EL (cell line): ENCODE measurements at regions not wholly inside any gene's neighbourhood (a gene's known extent, or its start where the extent isn't known, plus 50 kb on each side); places are given as distances from the start of the nearest gene placed in this dataset.
"Not testable (repeated sequence)": the region's sequence is repeated elsewhere in the genome, so short reads cannot be mapped to it uniquely, and the experiment has no call there.

Experiments
- DNase-seq: peaks from one replicate; pipeline ENCODE4 v3.0.0-alpha.2; 2016

DNA sequence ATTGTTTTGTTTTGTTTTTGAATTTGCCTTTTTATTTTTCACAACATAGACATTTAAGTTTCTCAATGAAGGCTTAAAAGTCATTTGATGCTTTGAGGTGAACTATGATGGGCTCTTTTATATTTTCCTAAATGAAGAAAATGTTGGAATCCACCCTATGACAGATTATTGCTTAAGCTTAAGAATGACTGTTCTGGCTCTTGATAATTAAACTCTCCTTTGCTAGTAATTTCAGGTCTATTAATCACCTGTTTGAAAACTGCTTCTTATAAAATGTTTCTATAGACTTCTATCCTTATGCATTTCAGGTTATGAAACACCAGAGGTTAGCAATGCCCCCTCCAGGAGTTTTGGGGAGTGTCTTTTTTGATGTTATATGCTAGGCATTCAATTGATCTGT, 424.1 kb upstream of the DYNLRB2 start:
- no peak for DNase-seq

DNA sequence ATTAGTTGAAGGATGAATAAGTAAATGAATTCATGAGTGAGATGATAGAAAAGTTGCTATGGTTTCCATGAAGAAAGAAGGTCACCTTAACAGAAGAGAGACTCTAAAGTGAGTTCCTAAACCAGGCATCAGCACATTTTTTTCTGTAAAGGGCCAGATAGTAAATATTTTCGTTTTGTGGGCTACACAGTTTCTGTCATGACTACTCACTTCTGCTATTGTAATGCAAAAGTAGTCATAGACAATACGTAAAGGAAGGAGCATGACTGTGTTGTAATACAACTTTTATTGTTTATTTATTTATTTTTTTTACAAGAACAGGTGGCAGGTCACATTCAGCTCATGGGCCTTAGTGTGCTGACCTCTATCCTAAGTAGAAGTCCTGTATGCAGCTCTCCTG, 426.1 kb upstream of the DYNLRB2 start:
- no peak for DNase-seq

DNA sequence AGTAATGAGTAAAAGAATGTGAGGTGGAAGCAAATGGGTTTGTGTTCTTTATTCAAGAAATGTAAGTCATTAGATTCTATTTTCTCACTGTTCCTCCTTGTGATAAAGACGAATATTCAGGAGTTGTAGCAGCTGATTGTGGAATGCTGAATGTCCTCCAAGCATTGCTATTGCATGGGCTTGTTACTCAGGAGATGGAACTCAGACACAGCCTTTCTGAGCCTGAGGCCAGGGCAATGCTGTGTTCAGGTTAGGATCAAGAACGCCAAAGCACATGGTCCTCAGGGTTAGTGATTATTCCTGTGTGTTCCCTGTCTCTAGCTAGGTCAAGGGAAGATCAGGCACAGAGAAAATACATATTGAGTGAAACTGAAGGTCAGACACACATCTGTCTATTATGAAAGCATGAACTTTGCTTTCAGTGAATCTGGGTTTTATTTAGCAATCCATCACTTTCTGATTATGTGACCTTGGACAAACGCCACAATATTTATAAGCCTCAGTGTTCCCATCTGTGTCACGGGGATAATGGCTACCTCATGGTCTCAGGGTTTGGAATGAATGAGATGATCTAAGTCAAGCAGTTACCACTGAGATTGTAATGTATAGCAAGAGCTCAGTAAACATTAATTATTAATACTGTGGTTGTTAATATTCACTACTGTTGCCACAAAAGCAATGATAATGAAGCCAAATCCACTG, 426.8 kb upstream of the DYNLRB2 start:
- DNase-seq: no peak

DNA sequence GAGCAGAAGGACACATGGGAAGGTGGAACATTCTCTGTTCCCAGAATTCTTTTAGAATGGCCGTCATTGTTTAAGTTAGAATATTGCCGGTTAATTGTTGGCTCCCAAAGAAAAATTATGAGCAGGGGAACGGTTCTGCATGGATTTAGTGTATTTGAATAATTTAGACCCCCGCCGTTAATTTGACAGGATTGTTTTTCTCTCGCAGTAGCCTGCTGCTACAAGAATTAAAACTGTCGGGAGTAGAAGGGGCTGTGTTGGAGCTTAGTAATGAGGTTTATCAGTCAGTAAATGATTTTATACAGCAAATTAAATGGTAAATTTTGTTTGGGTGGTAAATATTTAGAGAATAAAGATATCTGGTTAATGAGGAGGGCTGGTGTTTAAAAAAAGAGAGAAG, 431.2 kb upstream of the DYNLRB2 start:
- no peak for DNase-seq

DNA sequence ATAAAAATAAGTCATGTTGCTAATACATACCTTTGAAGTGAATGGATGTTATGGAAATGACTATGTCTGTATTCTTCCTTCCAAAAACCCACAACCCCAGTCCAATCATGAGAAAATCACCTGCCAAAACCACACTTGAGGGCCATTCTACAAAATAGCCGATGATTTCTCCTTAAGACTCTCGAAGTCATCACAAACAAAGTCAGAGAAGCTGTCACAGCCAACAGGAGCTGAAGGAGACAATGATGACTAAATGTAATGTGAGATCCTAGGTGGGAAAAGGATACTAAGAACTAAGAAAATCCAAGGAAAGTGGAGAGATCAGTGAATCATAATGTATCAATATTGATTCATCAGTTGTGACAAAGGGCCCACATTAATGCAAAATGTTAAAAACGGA, 432.9 kb upstream of the DYNLRB2 start:
- peak; percentile 8 for DNase-seq

DNA sequence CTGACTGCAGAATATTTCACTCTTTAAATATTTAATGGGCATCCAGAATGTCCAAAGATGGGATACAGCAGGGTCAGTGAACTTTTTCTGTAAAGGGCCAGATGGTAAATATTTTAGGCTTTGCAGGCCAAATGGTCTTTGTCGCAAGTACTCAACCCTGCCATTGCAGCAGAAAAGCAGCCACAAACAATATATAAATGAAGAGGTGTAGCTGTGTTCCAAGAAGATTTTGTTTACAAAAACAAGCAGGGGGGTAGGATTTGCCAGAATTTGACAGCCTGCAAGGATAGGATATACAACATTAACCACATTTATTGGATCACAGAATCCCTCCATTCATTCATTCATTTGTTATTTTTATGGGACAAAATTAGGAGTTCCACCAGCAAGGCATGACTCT, 435.0 kb upstream of the DYNLRB2 start:
- no peak for DNase-seq

GRCh38 chr16:80105160-80105559, 435.6 kb upstream of the DYNLRB2 start:
- DNase-seq: peak; percentile 45

GRCh38 chr16:80104401-80104800, 436.4 kb upstream of the DYNLRB2 start:
- DNase-seq: no peak

- no peak for DNase-seq
Observed at GRCh38 chr16:80103463-80103862, 437.3 kb upstream of the DYNLRB2 start.

DNA sequence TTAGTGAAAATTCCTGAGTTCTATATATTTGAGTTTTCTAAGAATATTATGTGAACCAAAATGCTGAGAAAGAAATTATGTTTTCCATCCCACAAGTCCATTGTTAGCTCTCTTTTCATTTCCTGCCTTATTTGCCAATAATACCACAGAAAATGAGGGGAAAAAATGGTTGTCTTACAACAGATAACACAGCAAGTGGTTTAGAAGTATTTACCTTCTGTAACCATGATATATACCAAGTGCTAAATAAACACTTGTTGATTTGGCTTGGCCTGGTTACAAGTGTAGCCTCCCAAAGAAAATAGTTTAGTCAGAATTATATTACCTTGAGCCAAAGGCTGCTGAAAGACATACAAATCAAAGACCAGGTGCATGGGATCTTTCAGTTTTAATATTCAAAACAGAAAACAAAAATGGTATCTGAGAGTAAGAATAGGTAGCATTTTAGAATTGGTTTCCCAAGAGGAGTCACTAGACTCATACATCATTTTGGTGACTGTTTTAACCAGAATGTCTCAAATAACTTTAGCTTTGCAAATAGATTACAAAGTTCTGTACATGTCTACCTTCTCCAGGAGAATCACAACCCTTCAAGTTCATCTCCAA, 439.8 kb upstream of the DYNLRB2 start:
- no peak for DNase-seq

- peak; percentile 9 for DNase-seq
Observed at GRCh38 chr16:80100186-80100585, 440.6 kb upstream of the DYNLRB2 start.

DNA sequence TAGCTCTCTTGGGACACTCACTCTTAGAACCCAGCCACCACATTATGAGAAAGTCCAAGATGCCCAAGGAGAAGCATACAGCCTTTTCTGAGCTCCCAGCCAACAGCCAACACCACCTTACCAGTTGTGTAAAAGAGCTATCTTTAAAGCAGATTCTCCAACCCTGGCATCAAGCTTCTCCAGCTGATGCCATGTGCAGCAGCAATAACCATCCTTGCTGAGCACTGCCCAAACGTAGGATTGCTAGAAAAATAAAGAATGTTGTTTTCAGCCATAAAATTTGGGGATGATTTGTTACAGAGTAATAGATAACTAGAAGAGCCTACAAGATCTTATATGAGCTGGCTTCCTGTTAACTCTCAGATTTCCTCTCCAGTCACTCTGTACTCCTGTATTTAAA, 443.7 kb upstream of the DYNLRB2 start:
- no peak for DNase-seq

DNA sequence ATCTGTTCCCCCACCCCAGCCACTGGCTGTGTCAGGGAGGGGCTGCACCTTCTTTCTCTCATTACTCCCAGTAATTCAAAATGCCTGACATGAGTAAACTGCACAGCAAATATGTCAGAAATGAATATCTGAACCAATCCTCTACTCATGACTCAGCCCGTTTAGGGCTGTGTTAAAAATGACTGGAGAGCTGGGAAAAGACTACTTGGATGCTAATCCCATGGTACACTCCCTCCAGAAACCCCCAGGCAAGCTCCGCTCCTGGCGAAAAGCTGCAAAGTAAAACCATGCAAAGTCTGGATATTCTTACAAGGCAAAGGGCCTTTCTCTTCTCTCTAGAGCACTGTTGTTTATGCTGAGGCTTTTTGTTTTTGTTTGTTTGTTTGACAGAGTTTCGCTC, 448.1 kb upstream of the DYNLRB2 start:
- peak; percentile 54 for DNase-seq

DNA sequence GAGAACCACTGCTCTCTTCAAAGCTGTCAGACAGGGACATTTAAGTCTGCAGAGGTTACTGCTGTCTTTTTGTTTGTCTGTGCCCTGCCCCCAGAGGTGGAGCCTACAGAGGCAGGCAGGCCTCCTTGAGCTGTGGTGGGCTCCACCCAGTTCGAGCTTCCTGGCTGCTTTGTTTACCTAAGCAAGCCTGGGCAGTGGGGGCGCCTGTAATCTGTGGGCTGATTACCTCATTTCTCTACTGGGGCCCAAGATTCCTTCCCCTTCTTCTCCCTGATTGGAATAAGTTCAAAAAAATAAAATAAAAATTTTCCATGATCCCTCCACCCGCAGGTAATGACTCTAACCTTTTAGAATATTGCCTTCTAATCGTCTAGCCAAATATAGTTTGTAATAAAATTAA, 449.3 kb upstream of the DYNLRB2 start:
- DNase-seq: not testable (repeated sequence)

GRCh38 chr16:80085606-80086005, 455.2 kb upstream of the DYNLRB2 start:
- DNase-seq: peak; percentile 20

DNA sequence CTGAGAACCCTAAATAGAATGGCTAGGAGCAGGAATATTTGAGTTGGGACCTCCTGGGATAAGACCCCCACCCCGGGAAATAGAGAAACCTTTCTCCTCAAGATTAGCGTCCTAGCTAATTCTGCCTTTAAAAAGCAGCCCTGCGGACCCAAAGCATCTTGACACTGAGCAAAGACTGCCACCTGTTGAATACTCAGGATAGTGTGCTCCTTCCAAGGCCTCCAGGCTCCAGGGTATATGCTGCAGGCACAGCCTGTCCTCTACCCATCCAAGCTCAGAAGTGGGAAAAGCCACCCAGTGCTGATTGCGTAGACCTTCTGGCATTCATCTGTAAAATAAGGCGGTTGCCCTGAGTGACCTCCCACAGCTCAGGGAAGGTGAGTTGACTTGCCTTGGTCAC, 456.2 kb upstream of the DYNLRB2 start:
- peak; percentile 38 for DNase-seq

DNA sequence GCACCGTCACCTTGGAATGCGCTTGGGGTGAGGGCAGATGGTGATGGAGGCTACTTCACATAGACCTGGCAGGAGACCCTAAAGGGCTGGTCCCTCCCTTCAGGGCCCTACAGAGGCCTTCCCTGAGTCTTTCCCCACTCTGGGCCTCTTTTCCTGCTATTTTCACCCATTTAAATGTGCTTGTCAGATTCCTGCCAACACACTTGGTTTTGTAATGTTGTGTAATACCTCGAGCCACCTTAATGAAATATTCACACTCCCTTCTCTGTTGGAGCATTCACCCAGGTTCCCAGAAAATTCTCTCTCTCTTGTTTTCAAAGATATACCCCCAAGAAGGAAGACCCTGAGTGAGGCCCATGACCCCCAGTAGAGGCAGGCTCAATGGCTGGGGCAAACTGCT, 456.6 kb upstream of the DYNLRB2 start:
- no peak for DNase-seq

DNA sequence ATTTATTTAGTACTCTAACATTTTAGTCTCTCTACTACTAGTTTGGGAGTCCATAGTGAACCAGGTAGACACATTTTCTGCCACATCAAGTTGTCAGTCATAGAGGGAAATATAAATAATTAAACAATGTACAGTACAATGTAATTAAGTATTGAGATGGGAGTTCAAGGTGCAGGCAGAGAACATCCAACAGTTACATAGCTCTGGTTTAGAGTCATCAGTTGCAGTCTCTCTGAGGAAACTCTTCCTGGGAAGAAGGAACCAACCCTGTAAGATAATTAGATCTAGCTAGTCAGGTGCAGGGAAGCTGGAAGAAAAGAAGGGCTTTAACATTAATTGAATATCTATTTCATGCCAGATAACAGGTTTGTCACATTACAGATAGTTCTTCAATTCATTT, 457.9 kb upstream of the DYNLRB2 start:
- no peak for DNase-seq

DNA sequence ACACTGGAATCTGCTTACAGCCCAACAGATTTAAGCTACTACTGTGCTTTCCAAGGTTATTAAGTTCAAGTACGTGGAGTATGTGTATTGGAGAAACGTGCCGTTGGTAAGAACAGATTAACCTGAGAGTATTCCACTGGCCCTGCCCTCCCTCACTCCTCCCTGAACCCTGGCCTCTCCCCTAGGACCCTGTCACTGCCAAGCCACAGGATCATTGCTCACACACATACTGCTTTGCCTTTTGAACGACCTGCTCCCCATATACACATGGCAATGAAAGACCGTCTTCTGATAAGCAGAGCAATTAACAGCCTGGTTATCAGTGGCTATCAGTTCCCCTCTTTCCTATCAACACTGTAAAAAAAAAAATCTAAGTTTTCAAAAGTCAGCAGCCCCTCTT, 458.9 kb upstream of the DYNLRB2 start:
- DNase-seq: no peak

DNA sequence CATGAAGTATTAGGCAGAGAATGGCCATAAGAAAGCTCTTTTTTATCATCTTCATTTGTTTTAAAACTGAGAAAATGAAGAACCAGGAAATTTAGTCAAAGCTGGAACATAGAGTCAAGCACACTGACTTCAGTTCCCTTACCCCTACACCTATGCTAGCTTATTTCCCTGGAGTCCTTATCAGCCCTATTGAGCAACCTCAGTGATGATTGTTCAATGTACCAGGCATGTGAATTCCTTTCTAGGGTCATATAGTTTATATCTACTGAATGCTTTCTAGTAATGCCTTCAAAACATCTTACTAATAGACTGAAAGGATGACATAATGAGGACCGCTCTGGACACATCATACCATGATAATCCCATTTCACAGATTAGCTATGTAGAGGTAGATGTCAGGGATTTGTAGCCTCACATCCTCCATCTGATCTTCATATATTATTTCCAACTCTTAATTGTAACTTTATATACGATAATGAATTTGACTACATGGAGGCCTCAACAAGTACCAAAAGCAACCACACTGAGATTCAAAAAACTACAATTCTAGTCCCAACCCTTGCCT, 460.4 kb upstream of the DYNLRB2 start:
- no peak for DNase-seq

GRCh38 chr16:80079072-80079471, 461.7 kb upstream of the DYNLRB2 start:
- no peak for DNase-seq

DNA sequence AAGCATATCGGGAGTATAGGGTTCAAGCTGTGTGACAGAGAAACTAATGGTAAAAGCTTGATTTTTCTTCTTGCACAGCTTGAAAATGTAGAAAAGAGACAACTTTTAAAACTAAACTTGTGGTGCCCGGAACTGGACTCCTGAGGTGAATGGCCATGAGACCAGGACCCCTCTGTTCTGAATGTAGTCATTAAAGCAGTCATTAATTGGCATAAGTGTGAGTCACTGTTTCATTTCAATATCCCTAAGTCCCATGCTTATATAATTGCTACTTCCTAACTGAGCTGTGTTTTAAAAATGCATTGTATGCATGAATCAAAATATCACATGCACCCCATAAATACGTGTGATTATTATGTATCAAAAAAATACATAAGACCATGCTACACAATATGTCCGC, 463.1 kb upstream of the DYNLRB2 start:
- DNase-seq: no peak

DNA sequence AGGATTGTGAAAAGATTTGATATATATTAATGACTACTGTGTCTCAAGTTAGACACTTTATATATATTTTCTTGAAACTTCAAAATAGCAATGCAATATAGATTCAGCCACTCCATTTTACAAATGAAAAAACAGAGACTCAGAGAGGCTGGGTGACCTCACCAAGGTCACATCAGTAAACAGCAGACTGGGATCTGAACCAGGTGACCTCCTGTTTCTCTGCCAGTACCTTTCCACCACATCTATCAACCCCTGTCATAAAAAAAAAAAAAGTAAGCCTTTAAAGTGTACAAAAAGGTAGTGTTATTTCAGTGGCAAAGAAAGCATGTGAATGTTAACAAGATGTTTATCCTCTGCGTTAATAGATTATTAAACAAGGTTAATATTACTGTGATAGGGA, 466.5 kb upstream of the DYNLRB2 start:
- no peak for DNase-seq

- DNase-seq: no peak
Observed at GRCh38 chr16:80071964-80072456, 468.8 kb upstream of the DYNLRB2 start.
